ENCODE measurements at regions not wholly inside any gene's neighbourhood (a gene's known extent, or its start where the extent isn't known, plus 50 kb on each side); places are given as distances from the start of the nearest gene placed in this dataset.
A peak's percentile ranks its signal among the peaks of the same experiment; 100 is the strongest.

DNA sequence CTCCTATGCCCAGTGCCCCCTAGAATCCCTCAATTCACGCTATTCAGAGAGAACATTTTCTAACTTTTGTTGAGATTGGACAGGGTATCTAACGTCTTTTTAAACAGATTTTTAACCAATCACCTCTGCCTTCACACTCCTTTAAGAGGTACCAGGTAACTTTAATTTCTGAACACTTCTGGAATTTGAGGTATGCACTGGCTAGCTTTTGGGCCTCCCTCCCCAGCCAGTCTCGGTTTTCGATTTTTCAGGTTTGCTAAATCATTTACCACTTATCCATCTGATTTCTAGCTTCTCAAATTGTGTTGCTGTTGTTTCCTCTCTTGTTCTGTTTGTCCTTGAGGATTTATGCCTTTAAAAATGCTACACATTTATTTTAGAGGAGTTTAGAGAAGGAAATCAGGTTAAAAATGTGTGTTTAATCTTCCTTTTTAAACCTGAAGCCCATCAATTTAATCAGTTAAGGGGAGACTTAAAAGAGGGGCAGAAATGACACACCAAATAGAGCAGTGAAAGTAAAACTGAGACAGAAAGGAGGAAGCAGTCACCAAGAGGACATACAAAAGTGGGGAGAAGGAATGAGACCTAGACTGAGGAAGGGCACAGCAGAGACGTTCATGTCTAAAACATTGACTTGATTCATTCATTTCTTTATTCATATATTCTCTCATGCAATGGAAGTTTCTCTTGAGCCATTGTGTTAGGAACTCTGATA is 139.6 kb upstream of the HTR2A start:
- no peaks in the 10 kb centered on the region for H3K36me3 ChIP-seq (replicated peaks in 1 of 2; ENCODE audit: control extremely low read depth in 1 of 2, control insufficient read depth in 1 of 2, extremely low read depth in 1 of 2, insufficient read depth in 2 of 2, low read length in 1 of 2)
- Mint-ChIP-seq H3K27ac (no peak overlapping the region), H3K9me3 (ENCODE audit: insufficient read depth) (no peaks in the 10 kb centered on the region), H3K4me1 (peaks cover 7% of the 10 kb centered on the region), H3K4me3 (peak overlapping the region; percentile 0), H3K27me3 (peaks cover 12% of the 10 kb centered on the region)
- peak; percentile 48 for DNase-seq
- POLR2A ChIA-PET, result no interaction called here
- TF ChIP-seq CTCF (IDR thresholded peaks at IDR 0.05), result no peak
- no peak for TF ChIP-seq EZH2 (IDR thresholded peaks at IDR 0.05; ENCODE audit: borderline replicate concordance, insufficient read depth, low read depth, low read length, poor library complexity, severe bottlenecking)
- peaks cover 9 to 15% of the 10 kb centered on the region in 2 donors for H3K4me1 ChIP-seq (ENCODE audit: control insufficient read depth in 2 of 2, insufficient read depth in 2 of 2, low read length in 2 of 2)
- intact Hi-C loops (cut with micrococcal nuclease), result no loop called here
- no peak overlapping the region for H3K9ac ChIP-seq (ENCODE audit: low read length)
- H3K79me2 ChIP-seq (ENCODE audit: control insufficient read depth, insufficient read depth, low read length), result no peaks in the 10 kb centered on the region
- peak overlapping the region in 1 of 2 donors; percentile 25 for H3K27ac ChIP-seq (ENCODE audit: low read length in 2 of 2)
- peak overlapping the region; percentile 32 for H2AFZ ChIP-seq (ENCODE audit: insufficient read depth, low read depth, low read length, poor library complexity, severe bottlenecking)
- peak; percentile 51 for ATAC-seq (ENCODE audit: low read depth)
- no peaks in the 10 kb centered on the region for H4K20me1 ChIP-seq (ENCODE audit: control insufficient read depth, insufficient read depth, low read length, poor library complexity, severe bottlenecking)
- WGBS (ENCODE audit: insufficient coverage), result no CpG with 5 or more reads among the region's 5 CpGs
- CTCF ChIA-PET, result no interaction called here
- peak overlapping the region; percentile 34 for H3K4me2 ChIP-seq (replicated peaks; ENCODE audit: low read depth, low read length, poor library complexity, severe bottlenecking)
- peak overlapping the region in 1 of 5 experiments; percentile 0 for H3K4me3 ChIP-seq (ENCODE audit: control extremely low read depth in 1 of 5, extremely low read depth in 1 of 5, insufficient read depth in 1 of 5, low read depth in 2 of 5, low read length in 4 of 5)
- no peaks in the 10 kb centered on the region for H3K27me3 ChIP-seq (replicated peaks in 1 of 4; ENCODE audit: control extremely low read depth in 1 of 4, control insufficient read depth in 3 of 4, insufficient read depth in 4 of 4, low read length in 3 of 4)
- H3K9me3 ChIP-seq (ENCODE audit: control extremely low read depth in 1 of 3, control insufficient read depth in 2 of 3, insufficient read depth in 1 of 3, low read length in 2 of 3), result no peaks in the 10 kb centered on the region

DNA sequence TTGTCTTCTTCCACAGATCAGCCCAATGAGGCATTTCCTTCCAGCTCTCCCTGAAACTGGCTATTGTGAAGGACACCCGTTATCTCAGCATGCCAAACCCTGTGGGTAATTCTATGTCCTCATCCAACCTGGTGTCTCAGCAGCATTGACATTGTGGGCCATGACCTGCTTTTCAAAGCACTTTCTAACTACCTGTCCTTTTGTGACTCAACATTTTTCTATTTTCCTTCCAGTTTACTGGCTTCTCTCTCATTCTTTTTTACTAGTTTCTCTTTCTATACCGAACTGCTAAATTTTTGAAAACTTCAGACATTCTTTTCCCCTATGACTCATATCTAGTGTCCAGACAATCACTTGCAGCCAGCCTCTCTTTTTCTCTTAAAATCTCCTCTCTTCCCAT is 136.4 kb upstream of the HTR2A start:
- no peak overlapping the region for H3K27ac ChIP-seq (ENCODE audit: low read length in 2 of 2)
- ChIA-PET CTCF (no interaction called here), POLR2A (no interaction called here)
- intact Hi-C loops (cut with micrococcal nuclease), result no loop called here
- H3K36me3 ChIP-seq (replicated peaks in 1 of 2; ENCODE audit: control extremely low read depth in 1 of 2, control insufficient read depth in 1 of 2, extremely low read depth in 1 of 2, insufficient read depth in 2 of 2, low read length in 1 of 2), result no peaks in the 10 kb centered on the region
- H3K4me1 Mint-ChIP-seq, result peaks cover 7% of the 10 kb centered on the region
- H3K4me2 ChIP-seq (replicated peaks; ENCODE audit: low read depth, low read length, poor library complexity, severe bottlenecking), result no peak overlapping the region
- H3K9me3 Mint-ChIP-seq (ENCODE audit: insufficient read depth), result no peaks in the 10 kb centered on the region
- H3K4me3 ChIP-seq (ENCODE audit: control extremely low read depth in 1 of 5, extremely low read depth in 1 of 5, insufficient read depth in 1 of 5, low read depth in 2 of 5, low read length in 4 of 5), result no peak overlapping the region
- ATAC-seq (ENCODE audit: low read depth), result no peak
- no peaks in the 10 kb centered on the region for H4K20me1 ChIP-seq (ENCODE audit: control insufficient read depth, insufficient read depth, low read length, poor library complexity, severe bottlenecking)
- no peaks in the 10 kb centered on the region for H3K9me3 ChIP-seq (ENCODE audit: control extremely low read depth in 1 of 3, control insufficient read depth in 2 of 3, insufficient read depth in 1 of 3, low read length in 2 of 3)
- no peak for TF ChIP-seq EZH2 (IDR thresholded peaks at IDR 0.05; ENCODE audit: borderline replicate concordance, insufficient read depth, low read depth, low read length, poor library complexity, severe bottlenecking)
- no peak for DNase-seq
- no peak overlapping the region for H3K4me3 Mint-ChIP-seq
- H2AFZ ChIP-seq (ENCODE audit: insufficient read depth, low read depth, low read length, poor library complexity, severe bottlenecking), result no peak overlapping the region
- no peak overlapping the region for H3K27ac Mint-ChIP-seq
- peaks cover 3% of the 10 kb centered on the region for H3K27me3 Mint-ChIP-seq
- WGBS (ENCODE audit: insufficient coverage), result 83% methylated on average over 1 of the region's 2 CpGs
- H3K9ac ChIP-seq (ENCODE audit: low read length), result no peak overlapping the region
- H3K79me2 ChIP-seq (ENCODE audit: control insufficient read depth, insufficient read depth, low read length), result no peaks in the 10 kb centered on the region
- H3K4me1 ChIP-seq (ENCODE audit: control insufficient read depth in 2 of 2, insufficient read depth in 2 of 2, low read length in 2 of 2), result peaks cover 9 to 15% of the 10 kb centered on the region in 2 donors
- no peaks in the 10 kb centered on the region for H3K27me3 ChIP-seq (replicated peaks in 1 of 4; ENCODE audit: control extremely low read depth in 1 of 4, control insufficient read depth in 3 of 4, insufficient read depth in 4 of 4, low read length in 3 of 4)

Data from B cell (primary cell).